GM12873 (cell line): ENCODE measurements at regions not wholly inside any gene's neighbourhood (a gene's known extent, or its start where the extent isn't known, plus 50 kb on each side); places are given as distances from the start of the nearest gene placed in this dataset.

ENCODE experiments used
- TF ChIP-seq, protein P1 (sequence below): IDR thresholded peaks from 2 replicates; pipeline ENCODE4 v1.5.1; 2012; ENCODE audit warnings: low read depth, mild to moderate bottlenecking, moderate library complexity, low read length, control low read depth; ENCODE audit not compliant: insufficient read depth; ENCODE audit errors: missing control alignments

DNA sequence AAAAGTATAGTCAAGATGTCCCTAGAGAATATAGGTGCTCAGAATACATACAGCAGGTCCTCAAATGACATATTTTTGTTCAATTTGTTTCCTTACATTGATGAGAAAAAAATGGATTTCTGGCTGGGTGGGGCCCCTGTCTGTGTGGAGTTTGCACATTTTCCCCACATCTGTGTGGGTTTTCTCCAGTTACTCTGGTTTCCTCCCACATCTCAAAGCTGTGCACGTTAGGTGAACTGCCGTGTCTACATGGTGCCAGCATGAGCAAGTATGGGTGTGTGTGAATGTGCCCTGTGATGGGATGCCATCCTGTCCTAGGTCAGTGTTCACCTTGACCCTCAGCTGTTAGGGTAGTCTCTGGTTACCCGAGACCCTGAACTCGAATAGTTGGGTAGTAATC lies 289.1 kb downstream of the GRIN2B start:
- TF ChIP-seq, protein P1, sequence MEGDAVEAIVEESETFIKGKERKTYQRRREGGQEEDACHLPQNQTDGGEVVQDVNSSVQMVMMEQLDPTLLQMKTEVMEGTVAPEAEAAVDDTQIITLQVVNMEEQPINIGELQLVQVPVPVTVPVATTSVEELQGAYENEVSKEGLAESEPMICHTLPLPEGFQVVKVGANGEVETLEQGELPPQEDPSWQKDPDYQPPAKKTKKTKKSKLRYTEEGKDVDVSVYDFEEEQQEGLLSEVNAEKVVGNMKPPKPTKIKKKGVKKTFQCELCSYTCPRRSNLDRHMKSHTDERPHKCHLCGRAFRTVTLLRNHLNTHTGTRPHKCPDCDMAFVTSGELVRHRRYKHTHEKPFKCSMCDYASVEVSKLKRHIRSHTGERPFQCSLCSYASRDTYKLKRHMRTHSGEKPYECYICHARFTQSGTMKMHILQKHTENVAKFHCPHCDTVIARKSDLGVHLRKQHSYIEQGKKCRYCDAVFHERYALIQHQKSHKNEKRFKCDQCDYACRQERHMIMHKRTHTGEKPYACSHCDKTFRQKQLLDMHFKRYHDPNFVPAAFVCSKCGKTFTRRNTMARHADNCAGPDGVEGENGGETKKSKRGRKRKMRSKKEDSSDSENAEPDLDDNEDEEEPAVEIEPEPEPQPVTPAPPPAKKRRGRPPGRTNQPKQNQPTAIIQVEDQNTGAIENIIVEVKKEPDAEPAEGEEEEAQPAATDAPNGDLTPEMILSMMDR = no peak

DNA sequence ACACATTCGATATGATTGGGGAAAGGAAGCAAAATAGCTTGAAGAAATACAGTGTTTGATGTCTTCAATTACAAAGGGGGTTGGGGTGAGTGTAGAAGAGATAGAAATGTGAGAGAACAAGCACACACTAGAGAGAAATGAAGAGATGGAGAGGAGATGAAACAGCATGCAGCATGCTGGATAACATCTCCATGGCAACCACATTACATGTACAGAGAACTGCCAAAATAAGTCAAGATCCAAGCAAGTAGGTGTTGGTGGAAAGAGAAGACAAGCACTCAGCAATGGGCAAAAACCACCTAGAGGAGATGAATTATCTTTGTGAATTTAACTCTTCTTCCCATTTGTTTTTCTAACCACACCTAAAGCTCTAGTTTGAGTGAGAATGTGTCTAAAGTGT lies 289.8 kb downstream of the GRIN2B start:
- TF ChIP-seq, protein P1 = no peak

DNA sequence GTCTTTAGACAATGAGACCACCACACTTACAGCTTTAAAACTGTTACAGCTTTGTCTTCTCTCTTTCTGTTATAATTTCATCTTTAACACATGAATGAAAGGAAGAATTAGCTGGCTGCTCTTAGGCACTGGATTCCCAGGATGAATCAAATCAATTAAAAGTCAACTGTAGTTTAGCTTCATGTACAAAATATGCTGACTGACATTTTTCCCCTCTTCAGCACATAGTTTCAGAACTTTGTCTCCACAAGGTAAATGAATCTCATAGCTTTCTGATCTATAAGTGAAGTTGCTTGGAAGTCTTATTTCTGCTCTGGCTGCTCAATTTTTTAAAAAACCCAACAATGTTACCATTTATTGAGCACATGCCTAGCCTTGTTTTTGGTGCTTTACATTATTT lies 293.8 kb downstream of the GRIN2B start:
- TF ChIP-seq, protein P1 = no peak

DNA sequence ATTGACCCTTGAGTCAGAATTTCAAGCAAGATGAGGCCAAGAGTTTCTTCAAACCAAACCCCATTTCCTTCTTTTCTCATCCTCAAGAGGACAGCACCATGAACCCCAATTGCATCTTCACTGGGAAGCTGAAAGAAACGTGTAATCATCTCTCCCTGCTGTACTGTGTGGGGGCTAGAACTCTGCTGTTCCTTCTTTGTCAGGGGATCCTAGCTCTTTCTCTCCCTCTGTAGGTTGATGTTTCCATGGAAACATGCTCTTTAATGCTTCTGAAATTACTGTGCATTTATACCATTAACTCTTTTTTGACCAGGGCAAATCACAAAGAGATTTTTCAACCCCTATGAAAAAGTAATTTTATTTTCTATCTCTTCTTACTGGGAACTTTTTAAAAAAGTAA lies 295.1 kb downstream of the GRIN2B start:
- TF ChIP-seq, protein P1 = no peak

DNA sequence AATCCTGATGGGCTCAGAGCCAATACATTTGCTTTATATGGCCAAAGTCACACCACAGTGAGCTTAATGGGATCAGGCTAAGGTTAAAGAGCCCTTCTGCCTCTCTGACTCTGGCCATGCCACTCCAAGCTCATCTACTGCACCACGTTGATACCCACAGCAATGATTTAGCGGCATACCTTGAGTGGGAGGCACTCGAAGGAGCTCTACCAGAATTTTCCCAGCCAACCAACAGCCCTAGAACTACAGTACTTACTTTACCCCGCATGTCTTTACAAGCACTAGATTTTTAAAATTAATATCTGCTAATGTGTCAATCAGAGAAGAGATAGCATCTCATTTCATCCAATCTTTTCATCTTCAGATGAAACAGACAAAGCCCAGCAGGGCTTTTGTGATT lies 300.5 kb downstream of the GRIN2B start:
- TF ChIP-seq, protein P1 = no peak

DNA sequence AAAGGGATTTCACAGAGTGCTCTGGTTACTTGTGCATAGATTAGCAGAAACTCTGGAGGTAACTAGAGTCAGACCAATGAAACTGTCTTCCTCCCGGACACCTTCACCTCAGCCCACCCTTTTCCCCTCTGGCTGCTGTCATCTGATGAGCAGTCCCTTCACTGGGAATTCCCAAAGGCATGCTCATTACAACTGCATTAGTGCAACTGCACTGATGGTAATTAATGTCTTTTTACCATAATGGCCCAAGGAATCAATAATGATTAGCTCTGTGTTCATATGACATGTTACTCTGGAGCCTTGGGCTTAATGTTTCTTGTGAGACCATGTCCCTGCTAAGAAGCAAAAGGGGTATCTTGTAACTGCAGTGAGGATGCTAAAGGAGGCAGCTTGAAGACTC lies 304.5 kb downstream of the GRIN2B start:
- TF ChIP-seq, protein P1 = no peak

DNA sequence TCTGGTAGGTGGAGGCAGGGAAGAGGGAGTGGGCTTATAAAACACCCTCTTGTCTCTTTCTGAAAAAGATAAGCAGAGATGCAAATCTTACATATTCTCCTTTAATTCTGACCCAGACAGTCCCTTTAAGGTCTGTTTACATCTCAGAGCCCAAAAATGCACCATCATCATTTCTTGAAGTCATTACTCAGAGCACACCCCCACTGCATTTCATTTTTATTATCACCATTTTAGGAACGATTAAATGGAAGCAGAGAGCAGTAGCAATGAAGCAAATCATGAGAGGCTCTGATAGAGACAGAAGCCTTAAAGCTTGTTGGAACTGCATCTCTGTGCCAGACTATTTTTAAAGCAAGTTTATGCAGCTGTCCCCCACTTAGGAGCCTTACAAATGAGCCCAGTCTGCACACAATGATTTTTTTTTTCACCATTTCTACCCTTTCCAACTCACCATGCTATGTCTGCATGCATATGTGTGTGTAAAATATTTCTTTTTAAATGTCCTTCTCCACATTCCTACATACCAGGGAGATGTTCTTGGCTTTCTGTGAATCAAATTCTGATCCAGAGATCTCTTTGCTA lies 311.0 kb downstream of the GRIN2B start:
- TF ChIP-seq, protein P1 = no peak
